GM18507 (cell line): ENCODE measurements at regions not wholly inside any gene's neighbourhood (a gene's known extent, or its start where the extent isn't known, plus 50 kb on each side); places are given as distances from the start of the nearest gene placed in this dataset.

Source experiments
- DNase-seq: peaks from one replicate; pipeline ENCODE4 v3.0.0; 2011; ENCODE audit warnings: low read depth; ENCODE audit not compliant: insufficient read length; ENCODE audit errors: extremely low spot score
- FAIRE-seq: peaks from 2 replicates; lab custom pipeline; 2011; peaks lifted over from hg19 to GRCh38; lab: Jason Lieb, UNC

DNA sequence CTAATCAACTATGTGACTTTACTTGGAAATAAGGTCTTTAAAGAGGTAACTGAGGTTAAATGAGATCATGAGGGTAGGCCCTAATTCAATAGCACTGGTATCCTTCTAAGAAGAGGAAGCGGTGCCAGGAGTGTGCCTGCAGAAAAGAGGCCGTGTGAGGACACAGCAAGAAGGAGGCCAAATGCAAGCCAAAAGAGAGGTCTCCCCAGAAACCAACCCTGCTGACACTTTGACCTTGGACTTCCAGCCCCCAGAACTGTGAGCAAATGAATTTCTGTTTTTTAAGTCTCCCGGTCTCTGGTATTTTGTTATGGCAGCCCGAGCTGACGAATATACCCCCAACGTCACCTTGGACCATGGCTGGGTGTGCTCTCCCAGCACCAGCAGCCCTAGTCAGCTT lies 257.5 kb upstream of the NCKAP5 start:
- DNase-seq (no peak), FAIRE-seq (no peak)

DNA sequence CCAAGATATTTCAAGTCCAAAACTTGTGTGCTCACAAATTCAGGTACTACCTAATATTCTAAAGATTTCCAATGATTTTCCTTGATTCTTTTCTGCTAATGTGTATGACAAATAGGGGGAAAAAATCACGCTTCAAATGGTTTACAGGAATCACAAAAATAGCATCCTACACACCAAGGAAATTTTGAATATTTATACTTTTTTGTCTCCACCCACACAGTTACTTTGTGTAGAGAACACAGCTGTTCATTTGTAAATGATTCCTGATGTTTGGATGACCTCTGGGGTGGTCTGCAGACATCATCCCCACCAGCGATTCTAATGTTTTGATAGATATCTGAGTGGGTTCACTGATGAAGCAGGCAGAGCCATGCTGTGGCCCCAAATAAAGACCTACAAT lies 260.6 kb upstream of the NCKAP5 start:
- DNase-seq (no peak), FAIRE-seq (no peak)

- no peak for FAIRE-seq
- DNase-seq = no peak
These were observed 261.3 kb upstream of the NCKAP5 start for GRCh38 chr2:133829450-133830020.

DNA sequence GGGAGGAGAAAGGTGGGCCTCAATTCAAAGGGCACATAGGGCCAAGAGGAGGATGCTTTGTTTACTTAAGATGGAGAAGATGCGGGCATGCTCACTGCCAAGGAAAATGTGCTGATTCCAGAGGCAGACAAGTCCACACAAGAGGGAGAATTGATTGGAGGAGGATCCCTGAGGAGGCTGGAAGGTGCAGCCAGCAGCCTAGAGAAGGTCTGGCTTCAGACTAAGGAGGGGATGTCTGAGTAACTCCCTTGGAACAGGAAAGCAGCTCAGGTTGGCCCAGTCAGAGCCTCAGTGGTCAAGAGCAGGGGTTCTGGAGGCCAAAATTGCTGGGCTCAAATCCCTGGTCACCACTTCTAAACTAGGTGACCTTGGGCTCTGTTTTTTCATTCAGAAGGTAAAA lies 265.5 kb upstream of the NCKAP5 start:
- DNase-seq (no peak), FAIRE-seq (no peak)

- no peak for FAIRE-seq
- no peak for DNase-seq
These were observed 267.8 kb upstream of the NCKAP5 start for GRCh38 chr2:133835821-133836619.

- DNase-seq (no peak), FAIRE-seq (no peak)
These were observed 268.6 kb upstream of the NCKAP5 start for GRCh38 chr2:133836691-133837345.

GRCh38 chr2:133837441-133838094 lies 269.3 kb upstream of the NCKAP5 start:
- FAIRE-seq (no peak), DNase-seq (no peak)

GRCh38 chr2:133838642-133839365 lies 270.5 kb upstream of the NCKAP5 start:
- DNase-seq (no peak), FAIRE-seq (no peak)

DNA sequence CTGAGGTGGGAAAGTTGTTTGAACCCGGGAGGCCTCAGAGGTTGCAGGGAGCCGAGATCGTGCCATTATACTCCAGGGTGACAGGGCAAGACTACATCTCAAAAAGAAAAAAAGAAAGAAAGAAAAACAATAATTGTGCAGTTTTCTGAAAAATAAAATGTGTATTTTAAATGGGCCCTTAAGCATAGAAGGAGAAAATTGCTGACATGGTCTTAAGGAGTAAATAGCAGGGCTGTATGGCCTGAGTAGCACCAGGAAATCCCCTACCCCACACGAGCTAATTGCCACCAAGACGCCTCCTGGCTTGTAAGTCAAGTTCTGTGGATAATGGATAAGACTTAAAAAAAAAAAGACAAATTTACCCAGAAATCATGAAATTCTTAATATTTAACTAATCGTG lies 271.4 kb upstream of the NCKAP5 start:
- FAIRE-seq = no peak
- DNase-seq = no peak

DNA sequence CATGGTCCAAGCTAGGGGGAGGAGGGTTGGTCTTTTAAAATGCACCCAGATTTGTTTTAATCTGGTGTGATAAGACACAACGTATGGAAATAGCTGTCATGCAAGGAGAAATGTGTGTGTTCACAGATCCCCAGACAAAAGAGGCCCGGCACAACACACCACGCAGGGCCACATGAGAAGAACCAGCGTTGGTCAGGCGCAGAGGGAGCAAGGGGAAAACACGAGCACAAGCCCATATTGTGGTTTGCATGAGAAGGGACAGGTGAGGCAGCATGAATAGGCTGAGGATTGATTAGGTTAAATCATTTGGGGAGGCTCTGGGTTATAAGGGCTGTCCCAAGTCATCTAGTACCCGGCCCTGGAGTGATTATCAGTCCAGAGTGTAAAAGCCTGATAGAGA lies 272.5 kb upstream of the NCKAP5 start:
- DNase-seq (no peak), FAIRE-seq (no peak)

GRCh38 chr2:133841900-133842299 lies 273.6 kb upstream of the NCKAP5 start:
- DNase-seq = no peak
- no peak for FAIRE-seq

DNA sequence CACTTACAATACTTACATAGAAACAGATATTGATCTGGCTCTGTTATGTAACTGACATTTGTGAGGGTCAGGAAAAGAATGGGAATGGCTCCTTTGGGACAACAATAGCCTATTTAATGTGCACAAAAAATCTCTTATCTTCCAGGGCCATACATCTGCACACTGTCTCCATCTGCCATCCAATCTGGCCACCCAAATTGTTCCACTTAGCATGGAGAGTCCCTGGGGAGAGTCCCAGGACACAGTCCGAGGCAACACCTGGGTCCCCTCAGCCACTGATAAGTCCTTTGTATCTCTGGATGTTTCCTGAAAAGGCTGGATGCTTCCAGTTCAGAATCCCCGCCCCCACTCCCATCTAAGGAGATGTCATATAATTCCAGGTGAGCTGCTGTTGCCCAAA lies 274.2 kb upstream of the NCKAP5 start:
- no peak for DNase-seq
- FAIRE-seq = no peak

- DNase-seq (no peak), FAIRE-seq (no peak)
These were observed 274.8 kb upstream of the NCKAP5 start for GRCh38 chr2:133843091-133843490.

GRCh38 chr2:133843551-133843950 lies 275.3 kb upstream of the NCKAP5 start:
- DNase-seq = no peak
- no peak for FAIRE-seq

DNA sequence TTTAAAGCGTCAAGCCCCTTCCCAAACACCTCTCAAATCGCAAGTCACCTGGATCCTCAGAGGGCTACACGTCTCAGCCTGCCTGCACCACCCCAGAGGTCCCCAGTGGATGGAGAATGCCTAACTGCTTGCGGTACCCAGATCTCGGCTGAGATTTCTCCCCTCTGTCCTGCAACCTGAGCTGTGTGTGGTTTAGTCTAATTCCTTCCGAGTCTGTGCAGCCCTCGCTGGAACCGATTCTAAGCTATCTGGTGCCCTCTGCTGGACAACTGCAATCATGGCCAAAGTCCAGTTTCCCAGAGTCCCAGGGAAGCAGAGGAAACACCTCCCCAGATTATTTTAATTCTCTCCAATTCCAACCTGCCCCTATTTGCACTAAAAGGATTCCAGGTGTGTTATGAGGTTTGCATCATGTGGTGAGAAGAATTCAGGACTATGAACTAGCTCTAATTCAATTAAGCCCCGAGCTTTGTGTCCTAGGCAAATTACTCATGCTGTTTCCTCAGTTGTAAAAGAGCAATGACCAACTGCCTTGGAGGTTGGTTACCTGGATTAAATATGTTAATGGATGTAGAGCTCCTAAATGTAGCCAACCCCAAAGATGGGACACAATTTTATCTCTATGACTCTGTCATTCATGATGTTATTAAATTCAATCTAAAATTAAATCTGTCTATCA lies 276.1 kb upstream of the NCKAP5 start:
- DNase-seq (peak; percentile 38), FAIRE-seq (peak; percentile 79)

- DNase-seq (no peak), FAIRE-seq (no peak)
These were observed 278.2 kb upstream of the NCKAP5 start for GRCh38 chr2:133846476-133846875.

GRCh38 chr2:133847591-133847990 lies 279.3 kb upstream of the NCKAP5 start:
- DNase-seq (no peak), FAIRE-seq (no peak)

GRCh38 chr2:133848111-133848649 lies 279.9 kb upstream of the NCKAP5 start:
- DNase-seq (no peak), FAIRE-seq (no peak)

- no peak for FAIRE-seq
- no peak for DNase-seq
These were observed 281.1 kb upstream of the NCKAP5 start for GRCh38 chr2:133849341-133849740.
